HEK293 (cell line): ENCODE measurements at regions not wholly inside any gene's neighbourhood (a gene's known extent, or its start where the extent isn't known, plus 50 kb on each side); places are given as distances from the start of the nearest gene placed in this dataset.

Experiments used
- CTCF ChIA-PET: fragments of 350-600 bp; formaldehyde crosslinking; extraction: SDS; loops from one replicate; lab custom pipeline; 2021; ENCODE audit warnings: antibody characterized with exemption; lab: Yijun Ruan, JAX
- POLR2A ChIA-PET: fragments of 300-600 bp; formaldehyde crosslinking; extraction: SDS; loops from one replicate; lab custom pipeline; 2020; ENCODE audit warnings: antibody characterized with exemption, inconsistent platforms; lab: Yijun Ruan, JAX
- H3K27ac ChIP-seq: fragments of 200-500 bp; sonication (Bioruptor generic); 2 replicates; pipeline ENCODE4 v1.5.1; 2014; ENCODE audit warnings: low read depth, low read length, control low read depth, inconsistent platforms; ENCODE audit errors: extremely low read depth
- H3K36me3 ChIP-seq, 2 experiments: fragments of 200-500 bp in 1 of 2; sonication (Bioruptor generic) in 1 of 2; 1 replicate in 1 of 2; 2 replicates in 1 of 2; pipeline ENCODE4 v1.5.1; 2014 to 2017; ENCODE audit warnings: inconsistent platforms in 2 of 2, low read length in 2 of 2; ENCODE audit not compliant: control insufficient read depth in 2 of 2, insufficient read depth in 1 of 2
- H3K4me1 ChIP-seq: fragments of 200-500 bp; sonication (Bioruptor generic); 2 replicates; pipeline ENCODE4 v1.5.1; 2014; ENCODE audit warnings: mild to moderate bottlenecking, low read length, inconsistent platforms; ENCODE audit not compliant: control insufficient read depth, insufficient read depth
- H3K4me3 ChIP-seq: 2 replicates; pipeline ENCODE4 v1.5.1; 2011; ENCODE audit warnings: low read depth, mild to moderate bottlenecking, control low read depth, low read length, moderate library complexity
- H3K9me3 ChIP-seq: fragments of 200-500 bp; sonication (Bioruptor generic); 2 replicates; pipeline ENCODE4 v1.5.1; 2014; ENCODE audit warnings: low read depth, low read length, inconsistent platforms; ENCODE audit not compliant: control insufficient read depth, insufficient read depth
- HOXD13 ChIP-seq: sonication (generic); formaldehyde crosslinking; IDR thresholded peaks from 2 replicates; pipeline ENCODE4 v1.8.0; 2022; ENCODE audit warnings: missing genetic modification reagents, borderline replicate concordance
- ZBTB1 ChIP-seq: fragments of 450-650 bp; formaldehyde crosslinking; IDR thresholded peaks from 2 replicates; pipeline ENCODE4 v1.5.1; 2016; ENCODE audit warnings: missing biosample characterization, missing genetic modification characterization
- ZBTB20 ChIP-seq: fragments of 450-650 bp; formaldehyde crosslinking; IDR thresholded peaks from 2 replicates; pipeline ENCODE4 v1.5.1; 2016; ENCODE audit warnings: missing biosample characterization, missing genetic modification characterization
- ZFHX2 ChIP-seq: fragments of 450-650 bp; formaldehyde crosslinking; conservative IDR thresholded peaks from 2 replicates; pipeline ENCODE4 v1.5.1; 2016; ENCODE audit warnings: missing biosample characterization, missing genetic modification characterization
- ZIC2 ChIP-seq: fragments of 450-650 bp; formaldehyde crosslinking; IDR thresholded peaks from 2 replicates; pipeline ENCODE4 v1.5.1; 2016; ENCODE audit warnings: missing biosample characterization, missing genetic modification characterization
- ZNF132 ChIP-seq: fragments of 450-650 bp; formaldehyde crosslinking; IDR thresholded peaks from 2 replicates; pipeline ENCODE4 v1.5.1; 2017; ENCODE audit warnings: missing biosample characterization, missing genetic modification characterization, borderline replicate concordance
- ZNF133 ChIP-seq: fragments of 450-650 bp; formaldehyde crosslinking; IDR thresholded peaks from 2 replicates; pipeline ENCODE4 v1.5.1; 2016; ENCODE audit warnings: missing biosample characterization, missing genetic modification characterization
- ZNF23 ChIP-seq: fragments of 450-650 bp; formaldehyde crosslinking; IDR thresholded peaks from 2 replicates; pipeline ENCODE4 v1.5.1; 2016; ENCODE audit warnings: missing biosample characterization, missing genetic modification characterization, borderline replicate concordance
- ZNF350 ChIP-seq: fragments of 450-650 bp; formaldehyde crosslinking; IDR thresholded peaks from 2 replicates; pipeline ENCODE4 v1.5.0; 2017; ENCODE audit warnings: missing biosample characterization, mild to moderate bottlenecking, missing genetic modification characterization
- ZNF433 ChIP-seq: fragments of 450-650 bp; formaldehyde crosslinking; IDR thresholded peaks from 2 replicates; pipeline ENCODE4 v1.5.1; 2016; ENCODE audit warnings: missing biosample characterization, missing genetic modification characterization, low read depth
- ZNF510 ChIP-seq: fragments of 450-650 bp; formaldehyde crosslinking; IDR thresholded peaks from 2 replicates; pipeline ENCODE4 v1.5.1; 2018; ENCODE audit warnings: mild to moderate bottlenecking, missing genetic modification characterization, missing biosample characterization; ENCODE audit not compliant: insufficient replicate concordance
- ZNF514 ChIP-seq: fragments of 450-650 bp; formaldehyde crosslinking; IDR thresholded peaks from 2 replicates; pipeline ENCODE4 v1.5.1; 2016; ENCODE audit warnings: missing biosample characterization, missing genetic modification characterization
- ZNF571 ChIP-seq: fragments of 450-650 bp; formaldehyde crosslinking; IDR thresholded peaks from 2 replicates; pipeline ENCODE4 v1.5.0; 2017; ENCODE audit warnings: missing biosample characterization, missing genetic modification characterization
- ZNF585B ChIP-seq: fragments of 450-650 bp; formaldehyde crosslinking; IDR thresholded peaks from 2 replicates; pipeline ENCODE4 v1.5.1; 2016; ENCODE audit warnings: missing biosample characterization, missing genetic modification characterization
- ZNF768 ChIP-seq: fragments of 450-650 bp; formaldehyde crosslinking; IDR thresholded peaks from 2 replicates; pipeline ENCODE4 v1.5.1; 2018; ENCODE audit warnings: missing biosample characterization, mild to moderate bottlenecking, missing genetic modification characterization
- TF ChIP-seq, protein P1 (sequence below): fragments of 450-650 bp; formaldehyde crosslinking; IDR thresholded peaks from 2 replicates; pipeline ENCODE4 v1.5.1; 2016; ENCODE audit warnings: missing biosample characterization, missing genetic modification characterization
- TF ChIP-seq, protein P2 (sequence below): fragments of 450-650 bp; formaldehyde crosslinking; IDR thresholded peaks from 2 replicates; pipeline ENCODE4 v1.5.1; 2016; ENCODE audit warnings: missing biosample characterization, missing genetic modification characterization
- TF ChIP-seq, protein P3 (sequence below): fragments of 450-650 bp; formaldehyde crosslinking; IDR thresholded peaks from 2 replicates; pipeline ENCODE4 v1.5.1; 2016; ENCODE audit warnings: missing biosample characterization, missing genetic modification characterization, borderline replicate concordance

DNA sequence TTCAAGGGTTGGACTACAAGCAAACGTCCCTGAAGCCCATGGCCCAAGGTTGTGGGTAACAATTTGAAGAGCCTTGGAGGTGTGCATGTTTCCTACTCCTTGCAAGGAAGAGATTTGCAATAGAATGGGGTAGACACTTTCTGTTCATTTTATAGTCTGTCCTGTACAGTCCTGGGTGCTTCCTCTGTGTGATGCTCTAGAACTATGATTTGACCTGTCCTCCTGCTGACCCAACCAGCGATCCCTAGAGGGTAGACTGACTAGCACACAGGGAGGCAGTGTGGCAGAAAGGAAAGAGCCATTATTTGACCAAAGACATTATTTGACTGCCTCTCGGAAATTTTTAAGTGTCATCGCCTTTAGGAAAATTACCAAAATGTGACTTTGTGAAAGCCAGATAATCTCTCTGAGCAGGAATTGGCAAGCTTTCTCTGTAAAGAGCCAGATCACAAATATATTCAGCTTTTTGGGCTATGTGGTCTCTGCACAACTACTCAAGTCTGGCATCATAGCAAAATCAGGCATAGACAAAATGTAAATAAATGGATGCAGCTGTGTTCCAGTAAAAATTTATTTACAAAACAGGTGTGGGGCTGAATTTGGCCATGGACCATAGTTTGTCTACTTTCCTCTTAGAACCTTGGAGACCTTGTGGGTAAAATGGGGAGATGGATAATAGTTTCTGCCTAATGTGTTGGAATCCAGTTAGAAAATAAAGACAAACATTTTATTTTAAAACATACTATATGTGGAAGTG lies 106.8 kb downstream of the DMRT2 start (continued):
- TF ChIP-seq ZNF350 (tag by site-specific recombination) = no peak
- TF ChIP-seq, protein P1, sequence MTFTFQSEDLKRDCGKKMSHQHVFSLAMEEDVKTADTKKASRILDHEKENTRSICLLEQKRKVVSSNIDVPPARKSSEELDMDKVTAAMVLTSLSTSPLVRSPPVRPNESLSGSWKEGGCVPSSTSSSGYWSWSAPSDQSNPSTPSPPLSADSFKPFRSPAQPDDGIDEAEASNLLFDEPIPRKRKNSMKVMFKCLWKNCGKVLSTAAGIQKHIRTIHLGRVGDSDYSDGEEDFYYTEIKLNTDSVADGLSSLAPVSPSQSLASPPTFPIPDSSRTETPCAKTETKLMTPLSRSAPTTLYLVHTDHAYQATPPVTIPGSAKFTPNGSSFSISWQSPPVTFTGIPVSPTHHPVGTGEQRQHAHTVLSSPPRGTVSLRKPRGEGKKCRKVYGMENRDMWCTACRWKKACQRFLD = no peak
- TF ChIP-seq, all 188 proteins: peak for 0

DNA sequence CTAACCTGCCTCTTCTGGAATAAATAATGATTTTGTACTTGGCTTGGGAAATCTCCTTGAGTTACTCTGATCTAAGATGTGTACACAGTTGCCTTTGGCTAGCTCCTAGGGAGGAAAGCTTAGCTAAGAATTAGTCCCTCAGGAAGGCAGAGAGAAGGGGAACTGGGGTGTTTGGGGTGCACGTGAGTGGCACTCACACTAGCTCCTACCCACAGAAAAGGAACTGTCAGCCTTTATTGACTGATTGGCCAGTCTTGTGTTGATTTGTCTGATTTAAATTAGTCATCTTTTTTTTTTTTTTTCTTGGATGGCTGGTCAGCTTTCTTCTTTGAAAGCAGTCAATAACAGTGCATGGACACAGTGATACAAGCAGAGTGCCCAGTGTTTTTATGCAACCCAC lies 107.7 kb downstream of the DMRT2 start:
- CTCF ChIA-PET = interaction anchor here (0.7 kb wide), 1 partner anchor 370 kb away, joined by 3 read pairs; no protein-coding TSS in a partner anchor
- POLR2A ChIA-PET = interaction anchor here (0.6 kb wide), 1 partner anchor 33 kb away, joined by 3 read pairs; no protein-coding TSS in a partner anchor
- no peaks in the 10 kb centered on the region for H3K9me3 ChIP-seq
- no peak overlapping the region for H3K4me3 ChIP-seq
- no peaks in the 10 kb centered on the region for H3K36me3 ChIP-seq
- no peak for TF ChIP-seq ZNF433
- TF ChIP-seq ZNF23 (tag by site-specific recombination) = no peak
- TF ChIP-seq ZNF514 (tag by site-specific recombination) = no peak
- no peak for TF ChIP-seq ZBTB20 (tag by site-specific recombination)
- no peak for TF ChIP-seq ZNF585B (tag by site-specific recombination)
- no peak for TF ChIP-seq ZNF510 (tag by site-specific recombination)
- TF ChIP-seq ZNF571 (tag by site-specific recombination) = no peak
- TF ChIP-seq HOXD13 = no peak
- TF ChIP-seq ZNF132 = no peak
- TF ChIP-seq, all 188 proteins: peak for 0
- Histone ChIP-seq H3K27ac (no peak overlapping the region), H3K4me1 (no peaks in the 10 kb centered on the region)

DNA sequence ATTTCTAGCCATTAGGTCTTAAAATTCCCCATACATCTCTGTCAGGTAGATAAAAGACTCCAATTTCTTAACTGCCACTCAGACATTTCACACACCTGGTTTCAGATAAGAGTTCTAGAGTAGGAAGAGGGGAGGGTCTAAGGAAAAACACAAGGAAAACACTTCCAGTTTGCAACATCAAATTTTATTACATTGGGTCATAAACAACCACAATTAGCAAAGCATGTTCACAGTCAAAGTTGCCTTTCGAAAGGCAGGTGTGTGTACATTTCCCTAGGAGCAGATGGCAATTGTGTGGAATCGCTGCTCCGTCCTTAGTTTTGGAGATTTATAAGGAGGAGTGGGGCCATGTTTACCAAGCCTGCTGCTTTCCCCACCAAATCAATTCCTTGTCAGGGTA lies 120.8 kb downstream of the DMRT2 start:
- no peak for TF ChIP-seq ZBTB1 (tag by site-specific recombination)
- TF ChIP-seq ZNF433 = no peak
- no peak for TF ChIP-seq ZIC2 (tag by site-specific recombination)
- TF ChIP-seq ZNF133 = no peak
- TF ChIP-seq, protein P2, sequence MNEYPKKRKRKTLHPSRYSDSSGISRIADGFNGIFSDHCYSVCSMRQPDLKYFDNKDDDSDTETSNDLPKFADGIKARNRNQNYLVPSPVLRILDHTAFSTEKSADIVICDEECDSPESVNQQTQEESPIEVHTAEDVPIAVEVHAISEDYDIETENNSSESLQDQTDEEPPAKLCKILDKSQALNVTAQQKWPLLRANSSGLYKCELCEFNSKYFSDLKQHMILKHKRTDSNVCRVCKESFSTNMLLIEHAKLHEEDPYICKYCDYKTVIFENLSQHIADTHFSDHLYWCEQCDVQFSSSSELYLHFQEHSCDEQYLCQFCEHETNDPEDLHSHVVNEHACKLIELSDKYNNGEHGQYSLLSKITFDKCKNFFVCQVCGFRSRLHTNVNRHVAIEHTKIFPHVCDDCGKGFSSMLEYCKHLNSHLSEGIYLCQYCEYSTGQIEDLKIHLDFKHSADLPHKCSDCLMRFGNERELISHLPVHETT = no peak
- no peak for TF ChIP-seq ZNF768 (tag by site-specific recombination)
- no peak for TF ChIP-seq ZNF514 (tag by site-specific recombination)
- TF ChIP-seq ZFHX2 (tag by site-specific recombination) = no peak
- TF ChIP-seq, protein P3, sequence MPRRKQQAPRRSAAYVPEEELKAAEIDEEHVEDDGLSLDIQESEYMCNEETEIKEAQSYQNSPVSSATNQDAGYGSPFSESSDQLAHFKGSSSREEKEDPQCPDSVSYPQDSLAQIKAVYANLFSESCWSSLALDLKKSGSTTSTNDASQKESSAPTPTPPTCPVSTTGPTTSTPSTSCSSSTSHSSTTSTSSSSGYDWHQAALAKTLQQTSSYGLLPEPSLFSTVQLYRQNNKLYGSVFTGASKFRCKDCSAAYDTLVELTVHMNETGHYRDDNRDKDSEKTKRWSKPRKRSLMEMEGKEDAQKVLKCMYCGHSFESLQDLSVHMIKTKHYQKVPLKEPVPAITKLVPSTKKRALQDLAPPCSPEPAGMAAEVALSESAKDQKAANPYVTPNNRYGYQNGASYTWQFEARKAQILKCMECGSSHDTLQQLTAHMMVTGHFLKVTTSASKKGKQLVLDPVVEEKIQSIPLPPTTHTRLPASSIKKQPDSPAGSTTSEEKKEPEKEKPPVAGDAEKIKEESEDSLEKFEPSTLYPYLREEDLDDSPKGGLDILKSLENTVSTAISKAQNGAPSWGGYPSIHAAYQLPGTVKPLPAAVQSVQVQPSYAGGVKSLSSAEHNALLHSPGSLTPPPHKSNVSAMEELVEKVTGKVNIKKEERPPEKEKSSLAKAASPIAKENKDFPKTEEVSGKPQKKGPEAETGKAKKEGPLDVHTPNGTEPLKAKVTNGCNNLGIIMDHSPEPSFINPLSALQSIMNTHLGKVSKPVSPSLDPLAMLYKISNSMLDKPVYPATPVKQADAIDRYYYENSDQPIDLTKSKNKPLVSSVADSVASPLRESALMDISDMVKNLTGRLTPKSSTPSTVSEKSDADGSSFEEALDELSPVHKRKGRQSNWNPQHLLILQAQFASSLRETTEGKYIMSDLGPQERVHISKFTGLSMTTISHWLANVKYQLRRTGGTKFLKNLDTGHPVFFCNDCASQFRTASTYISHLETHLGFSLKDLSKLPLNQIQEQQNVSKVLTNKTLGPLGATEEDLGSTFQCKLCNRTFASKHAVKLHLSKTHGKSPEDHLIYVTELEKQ (tag by site-specific recombination) = no peak
- Histone ChIP-seq H3K27ac (no peak overlapping the region), H3K4me3 (no peak overlapping the region), H3K9me3 (no peaks in the 10 kb centered on the region), H3K36me3 (no peaks in the 10 kb centered on the region), H3K4me1 (no peaks in the 10 kb centered on the region)
- ChIA-PET CTCF (no interaction called here), POLR2A (no interaction called here)
